ENCODE measurements at regions not wholly inside any gene's neighbourhood (a gene's known extent, or its start where the extent isn't known, plus 50 kb on each side); places are given as distances from the start of the nearest gene placed in this dataset.
"Not testable (repeated sequence)": the region's sequence is repeated elsewhere in the genome, so short reads cannot be mapped to it uniquely, and the experiment has no call there.

GRCh38 chr9:41367301-41367700 is 178.2 kb upstream of the ZNG1F start:
- not testable (repeated sequence) for DNase-seq

DNA sequence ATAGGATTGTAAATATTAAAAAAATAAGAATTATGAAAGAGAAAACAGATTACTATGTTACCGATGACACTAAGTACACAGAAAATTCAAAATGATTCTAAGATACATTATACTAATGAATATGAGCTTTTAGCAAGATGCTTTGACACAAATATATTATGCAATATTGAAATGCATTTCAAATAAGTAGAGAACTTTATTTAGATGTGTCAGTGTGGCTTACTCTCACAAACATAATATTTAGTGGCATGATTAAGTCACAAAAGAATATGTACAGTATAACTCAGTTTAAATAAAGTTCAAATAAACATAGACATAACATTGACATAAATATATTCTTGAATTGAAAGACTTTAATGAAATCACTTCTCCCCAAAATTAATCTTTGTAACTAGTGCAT is 172.7 kb upstream of the ZNG1F start:
- not testable (repeated sequence) for DNase-seq

DNA sequence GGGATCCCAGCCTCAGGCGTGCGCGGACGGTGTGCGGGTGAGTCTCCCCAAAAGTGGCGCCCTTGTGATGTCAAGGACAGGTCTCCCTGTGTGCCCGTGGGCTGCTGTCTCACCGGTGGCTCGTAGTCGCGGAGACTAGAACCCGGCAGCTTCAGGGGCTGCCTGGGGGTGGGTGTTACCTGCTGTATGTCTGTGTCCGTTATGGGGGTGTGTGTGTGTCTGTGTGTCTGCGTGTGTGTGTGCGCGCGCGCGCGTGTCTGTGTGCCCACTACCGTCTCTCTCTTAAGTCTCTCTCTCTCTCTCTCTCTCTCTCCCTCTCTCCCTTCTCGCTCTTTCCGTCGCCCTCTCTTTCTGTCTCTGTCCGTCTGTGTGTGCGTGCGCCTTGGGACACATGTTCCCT is 170.0 kb upstream of the ZNG1F start:
- DNase-seq, result peak; percentile 41

- DNase-seq, result peak; percentile 84
These were observed 169.6 kb upstream of the ZNG1F start for GRCh38 chr9:41358682-41359081.

GRCh38 chr9:41357918-41358404 is 168.8 kb upstream of the ZNG1F start:
- DNase-seq, result not testable (repeated sequence)

DNA sequence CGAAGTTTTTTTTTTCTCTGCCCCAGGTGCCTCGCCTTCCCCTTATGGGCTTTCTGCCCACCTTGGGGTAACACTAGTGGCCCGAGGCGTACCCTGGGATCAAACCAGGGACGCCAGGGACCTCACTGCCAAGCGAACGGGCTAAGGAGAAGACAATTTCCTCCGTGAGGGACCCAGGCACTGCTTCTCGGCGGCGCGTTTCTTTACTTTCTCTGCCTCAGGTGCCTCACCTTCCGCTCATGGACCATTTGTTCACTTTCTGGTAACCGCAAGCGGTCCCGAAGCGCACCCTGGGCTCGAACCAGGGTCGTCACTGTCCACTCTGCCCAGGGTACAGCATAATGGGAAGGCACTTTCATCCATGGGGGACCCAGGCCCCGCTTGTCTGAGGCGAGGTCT is 168.2 kb upstream of the ZNG1F start:
- not testable (repeated sequence) for DNase-seq

DNA sequence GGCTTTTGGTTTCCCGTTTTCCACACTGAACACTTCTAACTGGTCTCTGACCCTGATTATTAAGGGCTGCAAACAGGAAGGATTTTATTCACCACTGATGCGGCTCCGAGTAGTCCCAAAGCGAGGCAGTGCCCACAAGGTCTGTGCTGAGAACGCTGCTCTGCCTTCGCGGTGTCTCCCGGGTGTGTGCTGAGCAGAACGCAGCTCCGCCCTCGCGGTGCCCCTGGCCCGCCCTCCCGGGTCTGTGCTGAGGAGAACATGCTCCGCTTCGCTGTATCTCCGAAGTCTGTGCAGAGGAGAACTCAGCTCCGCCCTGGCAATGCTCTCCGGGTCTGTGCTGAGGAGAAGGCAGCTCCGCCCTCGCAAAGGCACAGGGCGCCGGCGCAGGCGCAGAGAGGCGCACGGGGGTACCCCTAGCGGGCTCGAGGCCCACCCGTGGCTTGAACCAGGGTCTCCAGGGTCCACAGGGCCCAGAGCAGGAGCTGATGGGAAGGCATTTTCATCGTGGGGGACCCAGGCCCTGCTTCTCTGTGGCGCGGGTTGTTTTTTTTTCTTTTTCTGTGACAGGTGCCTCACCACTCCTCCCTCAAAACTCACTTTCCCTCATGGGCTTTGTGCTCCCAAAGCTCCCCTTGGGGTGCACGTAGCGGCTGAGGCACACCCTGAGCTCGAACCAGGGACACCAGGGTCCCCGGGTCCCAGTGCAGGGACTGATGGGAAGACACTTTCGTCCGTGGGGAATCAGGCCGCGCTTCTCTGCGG is 167.7 kb upstream of the ZNG1F start:
- peak; percentile 93 for DNase-seq

- not testable (repeated sequence) for DNase-seq
These were observed 166.8 kb upstream of the ZNG1F start for GRCh38 chr9:41355712-41356450.

- peak; percentile 33 for DNase-seq
These were observed 165.9 kb upstream of the ZNG1F start for GRCh38 chr9:41354978-41355377.

GRCh38 chr9:41354060-41354934 is 165.2 kb upstream of the ZNG1F start:
- DNase-seq, result peak; percentile 3

- DNase-seq, result not testable (repeated sequence)
These were observed 163.9 kb upstream of the ZNG1F start for GRCh38 chr9:41353026-41353425.

DNA sequence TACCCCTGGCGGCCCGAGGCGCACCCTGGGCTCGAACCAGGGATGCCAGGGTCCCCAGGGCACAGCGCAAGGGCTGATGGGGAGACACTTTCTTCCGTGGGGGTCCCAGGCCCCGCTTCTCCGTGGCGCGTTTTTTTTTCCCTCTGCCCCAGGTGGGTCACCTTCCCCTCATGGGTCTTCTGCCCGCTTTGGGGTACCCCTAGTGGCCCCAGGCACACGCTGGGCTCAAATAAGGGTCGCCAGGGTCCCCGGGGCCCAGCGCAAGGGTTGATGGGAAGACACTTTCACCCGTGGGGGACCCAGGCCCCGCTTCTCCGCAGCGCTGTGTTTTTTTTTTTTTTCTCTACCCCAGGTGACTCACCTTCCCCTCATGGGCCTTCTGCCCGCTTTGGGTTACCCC is 163.3 kb upstream of the ZNG1F start:
- DNase-seq, result not testable (repeated sequence)

DNA sequence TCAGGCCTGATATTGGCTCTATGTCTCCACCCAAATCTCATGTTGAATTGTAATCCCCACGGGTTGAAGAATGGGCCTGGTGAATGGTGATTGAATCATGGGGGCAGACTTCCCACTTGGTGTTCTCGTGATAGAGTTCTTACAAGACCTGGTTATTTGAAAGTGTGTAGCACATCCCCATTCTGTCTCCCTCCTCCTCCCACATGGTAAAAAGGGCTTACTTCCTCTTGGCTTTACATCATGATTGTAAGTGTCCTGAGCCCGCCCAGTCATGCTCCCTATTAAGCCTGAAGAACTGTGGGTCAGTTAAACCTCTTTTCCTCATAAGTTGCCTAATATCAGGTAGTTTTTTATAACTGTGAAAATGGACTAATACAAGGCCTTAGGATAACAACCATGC is 158.8 kb upstream of the ZNG1F start:
- DNase-seq, result not testable (repeated sequence)

GRCh38 chr9:41332562-41332961 is 143.4 kb upstream of the ZNG1F start:
- not testable (repeated sequence) for DNase-seq

GRCh38 chr9:41321277-41321676 is 132.2 kb upstream of the ZNG1F start:
- not testable (repeated sequence) for DNase-seq

- not testable (repeated sequence) for DNase-seq
These were observed 119.8 kb upstream of the ZNG1F start for GRCh38 chr9:41308953-41309352.

GRCh38 chr9:41285744-41286143 is 96.6 kb upstream of the ZNG1F start:
- not testable (repeated sequence) for DNase-seq

DNA sequence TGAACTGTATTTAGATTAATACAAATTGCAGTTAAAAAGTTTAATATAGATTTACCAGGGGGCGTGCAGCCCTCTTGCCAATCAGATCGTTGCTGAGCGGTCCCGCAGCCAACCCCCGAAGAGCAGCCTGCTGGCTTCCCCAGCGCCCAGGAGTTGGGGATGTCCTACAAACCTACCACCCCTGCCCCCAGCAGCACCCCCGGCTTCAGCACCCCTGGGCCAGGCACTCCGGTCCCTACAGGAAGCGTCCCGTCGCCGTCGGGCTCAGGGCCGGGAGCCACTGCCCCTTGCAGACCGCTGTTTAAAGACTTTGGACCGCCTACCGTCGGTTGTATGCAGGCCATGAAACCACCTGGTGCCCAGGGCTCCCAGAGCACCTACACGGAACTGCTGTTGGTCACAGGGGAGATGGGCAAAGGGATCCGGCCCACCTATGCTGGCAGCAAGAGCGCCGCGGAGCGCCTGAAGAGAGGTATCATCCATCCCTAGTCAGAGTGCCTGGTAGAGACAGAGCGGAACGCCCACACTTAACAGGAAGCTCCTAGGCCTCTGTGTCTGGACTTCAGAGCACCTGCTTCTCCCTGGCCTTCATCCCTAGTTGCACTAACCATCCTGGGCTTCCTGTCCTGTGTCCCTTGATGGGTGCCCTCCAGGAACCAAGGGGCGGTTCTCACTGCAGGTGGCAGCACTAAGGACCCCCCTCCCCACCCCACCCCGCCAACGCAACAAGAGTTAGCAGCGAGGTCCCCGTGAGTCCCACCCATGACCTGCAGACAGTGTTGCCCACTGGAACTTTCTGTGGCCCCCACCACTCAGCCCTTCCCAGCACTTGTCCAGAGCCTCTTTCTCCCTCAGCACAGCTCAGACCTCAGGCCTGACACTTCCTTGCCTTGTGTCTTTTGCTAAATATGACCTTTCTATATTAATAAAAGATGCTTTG is 91.5 kb upstream of the ZNG1F start:
- DNase-seq, result not testable (repeated sequence)

DNA sequence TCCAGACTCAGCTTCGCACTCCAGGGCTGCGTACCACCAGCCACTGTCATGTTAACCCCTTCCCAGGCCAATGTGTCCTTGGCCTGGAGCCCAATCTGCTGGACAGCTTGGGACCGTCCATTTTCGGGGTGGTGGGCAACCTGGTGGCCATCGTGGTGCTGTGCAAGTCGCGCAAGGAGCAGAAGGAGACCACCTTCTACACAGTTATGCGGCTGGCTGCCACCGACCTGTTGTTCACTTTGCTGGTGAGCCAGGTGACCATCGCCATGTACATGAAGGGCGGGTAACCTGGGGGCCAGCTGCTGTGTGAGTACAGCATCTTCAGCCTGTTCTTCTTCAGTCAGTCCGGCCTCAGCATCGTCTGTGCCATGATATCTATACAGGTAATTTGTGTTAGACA is 90.3 kb upstream of the ZNG1F start:
- DNase-seq, result not testable (repeated sequence)

DNA sequence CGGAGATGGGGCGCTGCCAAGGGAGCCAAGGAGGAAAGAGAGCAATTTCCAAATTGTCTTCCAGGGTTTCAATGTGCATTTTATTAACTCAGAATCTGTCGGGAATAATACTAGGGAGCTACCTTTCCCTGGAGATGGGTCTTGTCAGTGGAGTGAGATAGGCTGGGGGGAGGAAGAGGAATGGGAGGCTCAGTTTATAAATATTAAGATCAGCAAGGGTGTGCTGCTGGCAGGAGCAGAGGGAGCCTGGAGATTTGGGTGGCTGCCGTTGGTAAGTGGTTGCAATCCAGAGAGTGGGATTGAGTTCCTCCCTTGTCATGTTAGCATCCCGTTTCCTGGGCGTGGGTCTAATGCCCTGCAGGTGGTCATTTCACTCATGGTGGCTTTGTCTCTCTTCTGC is 89.9 kb upstream of the ZNG1F start:
- DNase-seq, result not testable (repeated sequence)

DNA sequence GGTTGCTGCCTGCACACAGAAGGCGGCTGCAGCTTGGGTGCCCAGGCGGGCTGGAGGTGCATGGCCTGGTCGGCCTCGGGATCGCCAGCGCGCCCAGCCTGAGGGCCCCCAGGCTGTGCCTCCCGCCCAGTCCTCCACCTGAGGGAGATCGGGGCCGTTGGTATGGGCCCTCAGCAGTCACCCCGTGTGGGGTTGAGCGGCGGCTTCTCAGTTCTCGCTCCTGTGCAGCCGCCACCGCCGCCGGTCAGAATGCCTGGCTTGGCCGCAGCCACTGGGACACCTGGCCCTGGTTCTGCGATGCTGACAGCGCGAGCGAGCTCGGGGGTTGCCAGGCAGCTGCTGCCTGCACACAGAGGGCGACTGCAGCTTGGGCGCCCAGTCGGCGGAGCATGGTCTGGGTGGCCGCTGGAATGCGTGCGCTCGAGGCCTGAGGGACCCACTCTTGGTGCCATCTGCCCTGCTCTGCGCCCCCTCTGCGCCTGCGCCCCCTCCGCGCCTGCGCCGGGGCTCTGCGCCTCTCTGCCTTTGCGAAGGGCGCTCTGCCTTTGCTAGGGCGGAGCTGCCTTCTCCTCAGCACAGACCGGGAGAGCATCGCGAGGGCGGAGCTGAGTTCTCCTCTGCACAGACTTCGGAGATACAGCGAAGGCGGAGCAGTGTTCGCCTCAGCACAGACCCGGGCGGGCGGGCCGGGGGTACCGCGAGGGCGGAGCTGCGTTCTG is 84.6 kb upstream of the ZNG1F start:
- DNase-seq, result peak; percentile 82

Data from CD4-positive, alpha-beta T cell treated with Interleukin-4 for 4 hours (primary cell).